Prostate gland (tissue), 2 donors: ENCODE measurements at regions not wholly inside any gene's neighbourhood (a gene's known extent, or its start where the extent isn't known, plus 50 kb on each side); places are given as distances from the start of the nearest gene placed in this dataset.

ENCODE experiments used
- DNase-seq: peaks from one replicate; pipeline ENCODE4 v3.0.0-alpha.2; 2019; ENCODE audit warnings: low spot score
- H3K27ac ChIP-seq, 2 donors: fragments of 200-600 bp; sonication (generic); 2 replicates each; pipeline ENCODE4 v1.5.1; 2017 to 2019
- H3K27me3 ChIP-seq: fragments of 200-600 bp; sonication (generic); replicated peaks from 2 replicates; pipeline ENCODE4 v1.5.1; 2019; ENCODE audit not compliant: insufficient read depth
- H3K36me3 ChIP-seq, 2 donors: fragments of 200-600 bp; sonication (generic); 1 replicate in 1 of 2; 2 replicates in 1 of 2; pipeline versions ENCODE4 v1.5.1 to v1.8.1; 2017 to 2019
- H3K4me1 ChIP-seq: fragments of 200-600 bp; sonication (generic); replicated peaks from 2 replicates; pipeline ENCODE4 v1.5.1; 2019
- H3K4me3 ChIP-seq, 2 donors: fragments of 200-600 bp; sonication (generic); 2 replicates each; pipeline ENCODE4 v1.5.1; 2017 to 2019
- H3K9me3 ChIP-seq: fragments of 200-600 bp; sonication (generic); 2 replicates; pipeline ENCODE4 v1.5.1; 2017
- POLR2A ChIP-seq: fragments of 450-650 bp; IDR thresholded peaks from one replicate; pipeline ENCODE4 v1.6.1; 2016; ENCODE audit warnings: antibody characterized with exemption, mild to moderate bottlenecking
- POLR2AphosphoS5 ChIP-seq: sonication (generic); formaldehyde crosslinking; IDR thresholded peaks from one replicate; pipeline ENCODE4 v1.6.1; 2017; ENCODE audit warnings: antibody characterized with exemption
- WGBS: methylation state at CpG from one replicate; pipeline ENCODE4 v1.1.5; 2018; 5-methylcytosine and 5-hydroxymethylcytosine counted together
- intact Hi-C: fragments of 100-400 bp; cut with DNase I; formaldehyde crosslinking; loops from one replicate; pipeline ENCODE4 v1.14.2; 2022
- TF ChIP-seq, protein P1 (sequence below), 4 experiments: fragments of 200-600 bp in 2 of 4; fragments of 450-650 bp in 2 of 4; sonication (generic) in 2 of 4; IDR thresholded peaks; 1 replicate in 3 of 4; 2 replicates in 1 of 4; pipeline ENCODE4 v1.5.1; 2016 to 2019; ENCODE audit warnings: antibody characterized with exemption in 4 of 4, mild to moderate bottlenecking in 2 of 4, moderate library complexity in 2 of 4

DNA sequence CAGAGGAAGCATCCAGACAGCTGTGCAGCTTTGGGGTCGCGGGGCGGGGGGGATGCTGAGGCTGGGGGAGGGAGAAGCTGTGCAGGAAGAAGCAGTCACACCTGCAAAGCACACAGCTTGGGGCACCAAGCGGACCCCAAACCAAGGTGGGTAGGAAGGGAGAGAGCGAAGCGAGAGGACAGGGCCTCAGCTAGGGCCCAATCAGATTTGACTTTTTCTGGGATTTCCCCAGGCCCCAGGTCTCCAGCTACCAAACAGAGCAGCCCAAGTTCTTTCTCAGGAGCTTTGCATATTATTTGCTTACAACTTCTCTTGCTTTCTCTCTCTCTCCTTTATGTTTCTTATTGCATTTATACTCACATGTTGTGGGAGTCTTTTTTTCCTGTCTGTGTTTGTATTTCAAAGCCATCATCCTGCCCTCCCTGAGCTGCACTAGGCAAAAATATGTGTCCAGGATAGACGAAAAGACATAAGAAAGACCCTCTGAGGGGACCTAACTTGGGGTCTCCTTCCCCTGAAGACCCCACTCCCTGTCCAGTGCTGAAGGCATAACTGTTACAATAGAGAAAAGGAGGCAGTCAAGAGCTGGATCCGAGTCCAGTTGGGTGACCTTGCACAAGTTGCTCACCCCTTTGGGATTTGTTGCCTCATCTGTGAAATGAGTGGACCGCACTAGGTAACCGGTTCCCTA, 50.6 kb upstream of the SMNDC1 start:
- Histone ChIP-seq H3K4me1 (no peaks in the 10 kb centered on the region), H3K36me3 (no peaks in the 10 kb centered on the region), H3K27me3 (no peaks in the 10 kb centered on the region), H3K9me3 (no peaks in the 10 kb centered on the region), H3K27ac (no peak overlapping the region), H3K4me3 (no peak overlapping the region)
- DNase-seq: no peak
- TF ChIP-seq, protein P1, sequence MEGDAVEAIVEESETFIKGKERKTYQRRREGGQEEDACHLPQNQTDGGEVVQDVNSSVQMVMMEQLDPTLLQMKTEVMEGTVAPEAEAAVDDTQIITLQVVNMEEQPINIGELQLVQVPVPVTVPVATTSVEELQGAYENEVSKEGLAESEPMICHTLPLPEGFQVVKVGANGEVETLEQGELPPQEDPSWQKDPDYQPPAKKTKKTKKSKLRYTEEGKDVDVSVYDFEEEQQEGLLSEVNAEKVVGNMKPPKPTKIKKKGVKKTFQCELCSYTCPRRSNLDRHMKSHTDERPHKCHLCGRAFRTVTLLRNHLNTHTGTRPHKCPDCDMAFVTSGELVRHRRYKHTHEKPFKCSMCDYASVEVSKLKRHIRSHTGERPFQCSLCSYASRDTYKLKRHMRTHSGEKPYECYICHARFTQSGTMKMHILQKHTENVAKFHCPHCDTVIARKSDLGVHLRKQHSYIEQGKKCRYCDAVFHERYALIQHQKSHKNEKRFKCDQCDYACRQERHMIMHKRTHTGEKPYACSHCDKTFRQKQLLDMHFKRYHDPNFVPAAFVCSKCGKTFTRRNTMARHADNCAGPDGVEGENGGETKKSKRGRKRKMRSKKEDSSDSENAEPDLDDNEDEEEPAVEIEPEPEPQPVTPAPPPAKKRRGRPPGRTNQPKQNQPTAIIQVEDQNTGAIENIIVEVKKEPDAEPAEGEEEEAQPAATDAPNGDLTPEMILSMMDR (IDR thresholded peaks at IDR 0.05): no peak
- TF ChIP-seq POLR2AphosphoS5: no peak
- TF ChIP-seq POLR2A: no peak
- intact Hi-C loops: loop anchor here (5.0 kb wide), 1 partner anchor 147 kb away; no protein-coding TSS in a partner anchor
- 95% methylated on average over 10 of the region's 10 CpGs for WGBS

DNA sequence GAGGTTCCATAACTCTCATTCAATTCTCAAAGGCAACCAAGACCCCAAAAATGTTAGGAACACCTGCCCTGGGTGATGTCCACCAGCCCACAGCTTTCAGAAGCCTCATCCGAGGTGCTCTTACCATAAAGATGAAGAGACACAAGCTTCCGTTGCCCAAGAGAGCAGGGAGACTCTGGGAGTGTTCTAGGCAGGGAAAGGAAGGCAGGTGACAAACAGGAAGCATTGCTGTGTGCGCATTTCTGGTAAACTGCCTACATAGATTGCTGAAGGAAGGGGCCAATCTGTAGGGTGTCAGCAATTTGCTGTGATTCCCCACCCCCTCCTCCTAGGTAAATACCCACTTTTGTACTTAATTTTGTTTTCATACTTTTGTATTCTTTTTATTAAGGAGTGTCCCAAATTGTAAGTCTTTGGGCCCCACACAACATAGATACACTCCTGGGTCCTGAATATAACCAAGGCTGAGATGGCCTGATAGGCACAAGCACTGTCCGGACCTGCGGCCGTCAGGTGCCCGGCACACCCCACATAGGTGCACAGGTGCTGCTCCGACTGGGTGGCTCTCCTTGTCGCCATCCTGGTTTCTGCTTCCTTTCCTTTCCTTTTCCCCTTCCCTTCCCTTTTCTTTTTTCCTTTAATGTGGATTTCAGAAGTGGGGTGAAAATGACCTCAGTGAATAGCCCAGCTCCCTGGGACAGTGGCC, 51.4 kb upstream of the SMNDC1 start:
- WGBS: 90% methylated on average over 9 of the region's 9 CpGs
- H3K27me3 ChIP-seq: no peaks in the 10 kb centered on the region
- intact Hi-C loops: loop anchor here (5.0 kb wide), 1 partner anchor 146 kb away; no protein-coding TSS in a partner anchor
- no peaks in the 10 kb centered on the region for H3K36me3 ChIP-seq
- DNase-seq: no peak
- no peak for TF ChIP-seq POLR2A
- no peak for TF ChIP-seq POLR2AphosphoS5
- TF ChIP-seq, protein P1 (IDR thresholded peaks at IDR 0.05): no peak
- H3K9me3 ChIP-seq: no peaks in the 10 kb centered on the region
- H3K27ac ChIP-seq: no peak overlapping the region
- no peak overlapping the region for H3K4me3 ChIP-seq
- no peaks in the 10 kb centered on the region for H3K4me1 ChIP-seq

DNA sequence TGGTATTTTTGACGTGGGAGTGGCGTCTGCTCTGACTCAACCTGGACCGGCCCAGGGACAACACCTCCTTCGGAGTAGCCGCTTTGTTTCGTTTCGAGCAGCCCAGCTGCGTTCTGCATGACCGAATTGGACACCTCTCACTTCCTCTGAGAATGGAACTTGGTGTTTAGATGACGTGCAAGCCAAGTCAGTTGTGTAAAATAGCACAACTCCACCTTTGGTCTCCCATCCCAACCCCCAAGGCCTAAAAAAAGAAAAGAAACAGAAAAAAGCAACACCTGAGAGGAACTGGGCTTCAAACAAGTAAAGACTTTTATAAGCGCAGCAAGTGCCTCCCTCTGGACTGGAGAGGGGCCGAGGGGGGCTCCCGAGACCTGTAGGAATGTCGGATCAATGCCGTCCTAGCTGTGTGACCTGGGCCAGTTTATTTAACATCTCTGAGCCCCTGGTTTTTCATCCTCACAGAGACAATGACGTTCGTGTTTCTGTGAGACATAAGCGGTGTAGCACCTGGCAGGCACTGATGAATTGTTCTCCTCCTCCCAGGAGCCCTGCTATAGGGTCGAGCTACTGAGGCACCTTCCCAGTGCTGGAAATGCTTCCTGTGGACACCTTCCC, 52.0 kb upstream of the SMNDC1 start:
- intact Hi-C loops: loop anchor here (5.0 kb wide), 1 partner anchor 146 kb away; no protein-coding TSS in a partner anchor
- Histone ChIP-seq H3K36me3 (no peaks in the 10 kb centered on the region), H3K27me3 (no peaks in the 10 kb centered on the region), H3K4me1 (no peaks in the 10 kb centered on the region), H3K4me3 (no peak overlapping the region), H3K9me3 (no peaks in the 10 kb centered on the region), H3K27ac (no peak overlapping the region)
- TF ChIP-seq, protein P1 (IDR thresholded peaks at IDR 0.05): no peak
- TF ChIP-seq POLR2AphosphoS5: no peak
- no peak for TF ChIP-seq POLR2A
- DNase-seq: peak; percentile 10
- WGBS: 58% methylated on average over 19 of the region's 19 CpGs

DNA sequence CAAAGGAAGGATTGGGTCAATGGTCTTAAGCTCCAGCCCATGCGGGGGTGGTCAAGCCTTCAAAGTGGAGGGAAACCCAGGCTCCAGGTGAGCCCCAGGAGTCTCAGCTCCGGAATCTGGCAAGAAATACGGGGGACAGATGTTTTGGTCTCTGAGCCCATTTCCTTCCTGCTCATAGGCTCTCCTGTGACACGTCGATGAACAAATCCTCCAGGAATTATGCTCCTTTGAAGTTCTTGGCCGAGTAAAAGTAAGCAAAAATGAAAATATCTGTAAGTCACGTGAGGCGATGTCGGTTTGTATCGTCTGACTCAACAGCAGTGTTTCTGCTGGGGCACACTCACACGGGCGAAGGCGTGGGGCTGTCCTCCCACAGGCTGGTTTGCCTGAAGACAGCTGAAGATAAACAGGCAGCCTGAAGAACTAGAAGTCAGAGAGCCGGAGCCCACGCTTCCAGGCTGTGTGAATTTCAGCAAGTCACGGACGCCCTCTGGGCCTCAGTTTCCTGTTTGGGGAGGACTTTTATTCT, 52.6 kb upstream of the SMNDC1 start:
- intact Hi-C loops: loop anchor here (5.0 kb wide), 1 partner anchor 145 kb away; no protein-coding TSS in a partner anchor
- WGBS: 83% methylated on average over 17 of the region's 17 CpGs
- no peaks in the 10 kb centered on the region for H3K36me3 ChIP-seq
- no peaks in the 10 kb centered on the region for H3K4me1 ChIP-seq
- no peak for TF ChIP-seq POLR2AphosphoS5
- no peak for TF ChIP-seq POLR2A
- TF ChIP-seq, protein P1 (IDR thresholded peaks at IDR 0.05): no peak
- H3K27me3 ChIP-seq: no peaks in the 10 kb centered on the region
- no peaks in the 10 kb centered on the region for H3K9me3 ChIP-seq
- no peak overlapping the region for H3K4me3 ChIP-seq
- H3K27ac ChIP-seq: no peak overlapping the region
- DNase-seq: no peak
